Neural progenitor cell (in vitro differentiated cells): ENCODE measurements at regions not wholly inside any gene's neighbourhood (a gene's known extent, or its start where the extent isn't known, plus 50 kb on each side); places are given as distances from the start of the nearest gene placed in this dataset.

Experiments used
- DNase-seq: peaks from one replicate; pipeline ENCODE4 v3.0.0-alpha.2; 2016; ENCODE audit warnings: low spot score
- H2AFZ ChIP-seq: fragments of 200-600 bp; sonication (generic); replicated peaks from 2 replicates; pipeline ENCODE4 v1.6.1; 2016; ENCODE audit warnings: antibody characterized with exemption
- H3F3A ChIP-seq: fragments of 200-600 bp; sonication (generic); 2 replicates; pipeline ENCODE4 v1.6.1; 2016; ENCODE audit warnings: antibody characterized with exemption, low read depth
- H3K27ac ChIP-seq: fragments of 200-600 bp; sonication (generic); 2 replicates; pipeline ENCODE4 v1.5.1; 2016; ENCODE audit warnings: mild to moderate bottlenecking
- H3K27me3 ChIP-seq: fragments of 200-600 bp; sonication (generic); 2 replicates; pipeline ENCODE4 v1.6.1; 2016; ENCODE audit warnings: mild to moderate bottlenecking, moderate library complexity
- H3K36me3 ChIP-seq: fragments of 200-600 bp; sonication (generic); 2 replicates; pipeline ENCODE4 v1.5.1; 2016
- H3K4me1 ChIP-seq: fragments of 200-600 bp; sonication (generic); 2 replicates; pipeline ENCODE4 v1.6.1; 2016; ENCODE audit warnings: mixed run types
- H3K4me2 ChIP-seq: fragments of 200-600 bp; sonication (generic); 2 replicates; pipeline ENCODE4 v1.6.1; 2016
- H3K4me3 ChIP-seq: fragments of 200-600 bp; sonication (generic); 2 replicates; pipeline ENCODE4 v1.5.1; 2016
- H3K79me2 ChIP-seq: fragments of 200-600 bp; sonication (generic); 2 replicates; pipeline ENCODE4 v1.6.1; 2016; ENCODE audit warnings: low read depth
- H3K9ac ChIP-seq: fragments of 200-600 bp; sonication (generic); 2 replicates; pipeline ENCODE4 v1.6.1; 2016
- H3K9me3 ChIP-seq: fragments of 200-600 bp; sonication (generic); 2 replicates; pipeline ENCODE4 v1.5.1; 2016; ENCODE audit warnings: low read depth
- H4K20me1 ChIP-seq: fragments of 200-600 bp; sonication (generic); 2 replicates; pipeline ENCODE4 v1.6.1; 2016; ENCODE audit warnings: low read depth
- H3K27ac Mint-ChIP-seq: 3 replicates; pipeline ENCODE4 v1.8.0; 2021; ENCODE audit warnings: mixed read lengths
- H3K27me3 Mint-ChIP-seq: 2 replicates; pipeline ENCODE4 v1.8.0; 2022; ENCODE audit warnings: low read depth, mild to moderate bottlenecking, inconsistent platforms, moderate library complexity, mixed read lengths; ENCODE audit not compliant: insufficient read depth
- H3K36me3 Mint-ChIP-seq: 3 replicates; pipeline ENCODE4 v1.8.0; 2021; ENCODE audit warnings: mixed read lengths
- H3K4me1 Mint-ChIP-seq: 3 replicates; pipeline ENCODE4 v1.8.0; 2021; ENCODE audit warnings: mixed read lengths
- H3K4me3 Mint-ChIP-seq: 3 replicates; pipeline ENCODE4 v1.8.0; 2021; ENCODE audit warnings: mild to moderate bottlenecking, moderate library complexity, mixed read lengths
- H3K9me3 Mint-ChIP-seq: 3 replicates; pipeline ENCODE4 v1.8.0; 2020; ENCODE audit warnings: mixed read lengths
- EZH2 ChIP-seq: fragments of 200-600 bp; sonication (generic); IDR thresholded peaks from 2 replicates; pipeline ENCODE4 v1.6.1; 2017; ENCODE audit warnings: antibody characterized with exemption, mild to moderate bottlenecking, moderate library complexity
- EZH2phosphoT487 ChIP-seq: fragments of 200-600 bp; sonication (generic); IDR thresholded peaks from 2 replicates; pipeline ENCODE4 v1.6.1; 2017; ENCODE audit warnings: antibody characterized with exemption
- TF ChIP-seq, protein P1 (sequence below): fragments of 200-600 bp; sonication (generic); IDR thresholded peaks from 2 replicates; pipeline ENCODE4 v1.5.1; 2017; ENCODE audit warnings: antibody characterized with exemption, mild to moderate bottlenecking

DNA sequence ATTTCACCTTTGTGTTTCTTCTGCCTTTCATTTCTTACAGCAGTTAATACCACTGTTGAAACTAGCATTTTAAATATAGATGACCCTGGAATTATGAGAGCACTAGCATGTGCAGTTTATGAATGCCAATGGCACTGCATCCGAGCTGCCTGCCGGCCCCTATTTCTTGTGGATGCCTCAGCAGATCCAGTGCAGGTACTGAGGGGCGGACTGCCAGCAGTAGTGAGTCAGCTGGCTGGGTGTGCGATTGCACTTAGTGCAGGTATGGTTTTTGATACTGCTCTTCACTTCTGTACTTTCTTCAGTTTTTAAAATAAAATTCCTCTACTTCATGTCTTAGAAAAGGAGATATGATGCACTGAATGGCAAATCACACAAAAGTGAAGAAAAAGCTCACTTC, 453.0 kb downstream of the DIPK2A start:
- Histone ChIP-seq H3K4me1 (no peaks in the 10 kb centered on the region), H3K27ac (no peak overlapping the region), H3K4me2 (no peak overlapping the region), H3K4me3 (no peak overlapping the region), H3K9me3 (no peaks in the 10 kb centered on the region), H3F3A (no peaks in the 10 kb centered on the region), H4K20me1 (no peaks in the 10 kb centered on the region), H3K79me2 (no peaks in the 10 kb centered on the region), H3K9ac (no peak overlapping the region), H2AFZ (no peak overlapping the region), H3K27me3 (no peaks in the 10 kb centered on the region), H3K36me3 (no peaks in the 10 kb centered on the region)
- no peaks in the 10 kb centered on the region for H3K4me1 Mint-ChIP-seq
- no peaks in the 10 kb centered on the region for H3K36me3 Mint-ChIP-seq
- no peaks in the 10 kb centered on the region for H3K9me3 Mint-ChIP-seq
- no peak overlapping the region for H3K27ac Mint-ChIP-seq
- no peaks in the 10 kb centered on the region for H3K27me3 Mint-ChIP-seq
- H3K4me3 Mint-ChIP-seq, result no peak overlapping the region
- TF ChIP-seq EZH2phosphoT487, result no peak
- TF ChIP-seq, protein P1, sequence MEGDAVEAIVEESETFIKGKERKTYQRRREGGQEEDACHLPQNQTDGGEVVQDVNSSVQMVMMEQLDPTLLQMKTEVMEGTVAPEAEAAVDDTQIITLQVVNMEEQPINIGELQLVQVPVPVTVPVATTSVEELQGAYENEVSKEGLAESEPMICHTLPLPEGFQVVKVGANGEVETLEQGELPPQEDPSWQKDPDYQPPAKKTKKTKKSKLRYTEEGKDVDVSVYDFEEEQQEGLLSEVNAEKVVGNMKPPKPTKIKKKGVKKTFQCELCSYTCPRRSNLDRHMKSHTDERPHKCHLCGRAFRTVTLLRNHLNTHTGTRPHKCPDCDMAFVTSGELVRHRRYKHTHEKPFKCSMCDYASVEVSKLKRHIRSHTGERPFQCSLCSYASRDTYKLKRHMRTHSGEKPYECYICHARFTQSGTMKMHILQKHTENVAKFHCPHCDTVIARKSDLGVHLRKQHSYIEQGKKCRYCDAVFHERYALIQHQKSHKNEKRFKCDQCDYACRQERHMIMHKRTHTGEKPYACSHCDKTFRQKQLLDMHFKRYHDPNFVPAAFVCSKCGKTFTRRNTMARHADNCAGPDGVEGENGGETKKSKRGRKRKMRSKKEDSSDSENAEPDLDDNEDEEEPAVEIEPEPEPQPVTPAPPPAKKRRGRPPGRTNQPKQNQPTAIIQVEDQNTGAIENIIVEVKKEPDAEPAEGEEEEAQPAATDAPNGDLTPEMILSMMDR, result no peak
- no peak for TF ChIP-seq EZH2
- DNase-seq, result no peak

DNA sequence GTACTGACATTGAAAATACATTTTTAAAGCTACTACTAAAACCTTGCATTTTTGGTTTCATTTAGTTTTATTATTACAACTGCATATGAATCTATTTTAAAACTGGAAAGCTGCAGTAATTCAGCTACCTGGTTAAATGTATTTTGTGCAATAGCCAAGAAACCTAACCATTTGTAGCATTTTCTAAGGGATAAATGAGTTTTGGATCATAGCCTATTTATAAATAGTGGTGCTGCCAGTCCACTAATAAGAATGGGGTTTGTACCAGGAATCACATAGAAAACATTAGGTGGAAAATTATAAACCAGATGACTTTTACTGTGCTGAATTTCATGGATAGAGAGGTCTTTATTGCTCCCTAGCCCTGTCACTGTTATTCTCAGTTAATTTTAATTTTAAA, 454.7 kb downstream of the DIPK2A start:
- Histone ChIP-seq H3F3A (no peaks in the 10 kb centered on the region), H2AFZ (no peak overlapping the region), H3K27me3 (no peaks in the 10 kb centered on the region), H3K79me2 (no peaks in the 10 kb centered on the region), H3K4me3 (no peak overlapping the region), H3K27ac (no peak overlapping the region), H3K36me3 (no peaks in the 10 kb centered on the region), H3K4me2 (no peak overlapping the region), H4K20me1 (no peaks in the 10 kb centered on the region), H3K4me1 (no peaks in the 10 kb centered on the region), H3K9ac (no peak overlapping the region), H3K9me3 (no peaks in the 10 kb centered on the region)
- no peaks in the 10 kb centered on the region for H3K27me3 Mint-ChIP-seq
- no peak overlapping the region for H3K27ac Mint-ChIP-seq
- H3K4me3 Mint-ChIP-seq, result no peak overlapping the region
- no peaks in the 10 kb centered on the region for H3K36me3 Mint-ChIP-seq
- TF ChIP-seq, protein P1, result no peak
- TF ChIP-seq EZH2phosphoT487, result no peak
- TF ChIP-seq EZH2, result no peak
- DNase-seq, result no peak
- H3K4me1 Mint-ChIP-seq, result no peaks in the 10 kb centered on the region
- no peaks in the 10 kb centered on the region for H3K9me3 Mint-ChIP-seq

DNA sequence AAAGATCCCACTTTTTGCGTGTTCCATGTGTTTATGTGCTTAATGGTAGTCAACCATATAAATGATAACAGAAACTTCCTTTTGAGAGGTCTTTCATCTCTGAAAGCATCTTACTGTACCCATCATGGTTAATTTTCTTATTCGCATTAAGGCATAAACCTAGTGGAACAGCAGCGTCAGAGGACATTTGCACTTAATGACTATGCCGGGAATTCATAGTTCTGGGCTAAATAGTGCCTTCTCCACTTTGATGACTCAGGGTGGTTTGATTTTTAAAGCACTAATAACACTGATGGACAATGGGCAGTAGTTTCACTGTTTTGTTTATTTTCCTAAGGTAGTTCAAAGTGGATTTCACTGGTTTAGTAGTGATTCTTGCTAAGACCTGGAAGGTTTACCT, 455.3 kb downstream of the DIPK2A start:
- Histone ChIP-seq H3K79me2 (no peaks in the 10 kb centered on the region), H3F3A (no peaks in the 10 kb centered on the region), H3K9ac (no peak overlapping the region), H3K4me1 (no peaks in the 10 kb centered on the region), H3K9me3 (no peaks in the 10 kb centered on the region), H3K4me3 (no peak overlapping the region), H3K4me2 (no peak overlapping the region), H3K27me3 (no peaks in the 10 kb centered on the region), H2AFZ (no peak overlapping the region), H3K36me3 (no peaks in the 10 kb centered on the region), H4K20me1 (no peaks in the 10 kb centered on the region), H3K27ac (no peak overlapping the region)
- H3K27me3 Mint-ChIP-seq, result no peaks in the 10 kb centered on the region
- H3K27ac Mint-ChIP-seq, result no peak overlapping the region
- H3K4me3 Mint-ChIP-seq, result no peak overlapping the region
- TF ChIP-seq EZH2phosphoT487, result no peak
- TF ChIP-seq, protein P1, result no peak
- no peaks in the 10 kb centered on the region for H3K36me3 Mint-ChIP-seq
- H3K4me1 Mint-ChIP-seq, result no peaks in the 10 kb centered on the region
- H3K9me3 Mint-ChIP-seq, result no peaks in the 10 kb centered on the region
- DNase-seq, result no peak

DNA sequence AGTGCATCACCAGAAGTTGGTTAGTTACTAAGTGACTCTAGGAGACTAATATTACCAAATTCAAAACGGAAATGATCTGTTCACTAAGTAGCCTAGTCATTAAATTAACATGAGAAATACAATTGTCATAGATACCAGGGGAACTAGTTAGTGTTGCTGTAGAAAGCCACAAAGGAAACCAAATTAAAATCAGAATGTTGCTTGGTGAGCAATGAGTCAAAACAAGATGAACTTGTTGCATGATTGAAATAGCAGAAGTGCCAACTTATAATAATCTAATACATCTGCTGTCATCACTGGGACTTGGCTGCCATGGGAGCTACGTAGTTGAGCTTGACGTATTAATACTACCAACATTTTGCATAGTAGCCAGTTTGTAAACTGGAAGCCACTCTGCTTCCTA, 458.1 kb downstream of the DIPK2A start:
- Histone ChIP-seq H4K20me1 (no peaks in the 10 kb centered on the region), H3F3A (no peaks in the 10 kb centered on the region), H3K4me1 (no peaks in the 10 kb centered on the region), H3K79me2 (no peaks in the 10 kb centered on the region), H3K4me2 (no peak overlapping the region), H3K4me3 (no peak overlapping the region), H3K9ac (no peak overlapping the region), H3K36me3 (no peaks in the 10 kb centered on the region), H3K27me3 (no peaks in the 10 kb centered on the region), H2AFZ (no peak overlapping the region), H3K9me3 (no peaks in the 10 kb centered on the region), H3K27ac (no peak overlapping the region)
- H3K4me1 Mint-ChIP-seq, result no peaks in the 10 kb centered on the region
- TF ChIP-seq, protein P1, result no peak
- TF ChIP-seq EZH2phosphoT487 (no peak), EZH2 (no peak)
- H3K27me3 Mint-ChIP-seq, result no peaks in the 10 kb centered on the region
- H3K9me3 Mint-ChIP-seq, result no peaks in the 10 kb centered on the region
- H3K27ac Mint-ChIP-seq, result no peak overlapping the region
- no peak for DNase-seq
- H3K4me3 Mint-ChIP-seq, result no peak overlapping the region
- no peaks in the 10 kb centered on the region for H3K36me3 Mint-ChIP-seq
